Neural crest cell (in vitro differentiated cells): ENCODE measurements at regions not wholly inside any gene's neighbourhood (a gene's known extent, or its start where the extent isn't known, plus 50 kb on each side); places are given as distances from the start of the nearest gene placed in this dataset.

Experiments used
- DNase-seq: peaks from one replicate; pipeline ENCODE4 v3.0.0; 2021; ENCODE audit warnings: low read depth, mixed read lengths, low spot score
- H3K27ac Mint-ChIP-seq: one replicate; pipeline ENCODE4 v1.8.0; 2021; ENCODE audit warnings: mild to moderate bottlenecking, mixed read lengths; ENCODE audit not compliant: unreplicated experiment
- H3K27me3 Mint-ChIP-seq: 2 replicates; pipeline ENCODE4 v1.8.0; 2021; ENCODE audit warnings: low read depth, mild to moderate bottlenecking, mixed read lengths
- H3K36me3 Mint-ChIP-seq: 2 replicates; pipeline ENCODE4 v1.8.0; 2021; ENCODE audit warnings: low read depth, mild to moderate bottlenecking, mixed read lengths
- H3K4me1 Mint-ChIP-seq: 2 replicates; pipeline ENCODE4 v1.8.0; 2021; ENCODE audit warnings: mixed read lengths
- H3K4me3 Mint-ChIP-seq: one replicate; pipeline ENCODE4 v1.8.0; 2021; ENCODE audit warnings: mild to moderate bottlenecking, mixed read lengths
- H3K9me3 Mint-ChIP-seq: 2 replicates; pipeline ENCODE4 v1.8.0; 2021; ENCODE audit warnings: mixed read lengths
- TF ChIP-seq, protein P1 (sequence below): fragments of 200-600 bp; sonication (generic); conservative IDR thresholded peaks from 2 replicates; pipeline ENCODE4 v1.5.0; 2021; ENCODE audit warnings: antibody characterized with exemption, mild to moderate bottlenecking

DNA sequence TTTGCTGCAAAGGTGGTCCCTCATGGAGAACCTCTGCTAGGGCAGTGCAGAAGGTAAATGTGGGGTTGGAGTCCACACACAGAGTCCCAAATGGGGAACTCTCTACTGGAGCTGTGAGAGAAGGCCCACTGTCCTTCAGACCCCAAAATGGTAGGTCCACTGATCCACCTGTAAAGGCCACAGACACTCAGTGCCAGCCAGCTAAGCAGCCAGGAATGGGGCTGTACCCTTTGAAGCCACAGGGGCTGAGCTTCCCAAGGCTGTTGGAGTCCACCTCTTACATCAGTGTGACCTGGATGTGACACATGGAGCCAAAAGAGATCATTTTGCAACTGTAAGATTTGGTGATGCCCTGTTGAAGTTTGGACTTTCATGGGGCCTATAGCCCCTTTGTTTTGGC, 252.4 kb upstream of the GULP1 start:
- no peak overlapping the region for H3K4me3 Mint-ChIP-seq
- peaks cover 3% of the 10 kb centered on the region for H3K9me3 Mint-ChIP-seq
- TF ChIP-seq, protein P1, sequence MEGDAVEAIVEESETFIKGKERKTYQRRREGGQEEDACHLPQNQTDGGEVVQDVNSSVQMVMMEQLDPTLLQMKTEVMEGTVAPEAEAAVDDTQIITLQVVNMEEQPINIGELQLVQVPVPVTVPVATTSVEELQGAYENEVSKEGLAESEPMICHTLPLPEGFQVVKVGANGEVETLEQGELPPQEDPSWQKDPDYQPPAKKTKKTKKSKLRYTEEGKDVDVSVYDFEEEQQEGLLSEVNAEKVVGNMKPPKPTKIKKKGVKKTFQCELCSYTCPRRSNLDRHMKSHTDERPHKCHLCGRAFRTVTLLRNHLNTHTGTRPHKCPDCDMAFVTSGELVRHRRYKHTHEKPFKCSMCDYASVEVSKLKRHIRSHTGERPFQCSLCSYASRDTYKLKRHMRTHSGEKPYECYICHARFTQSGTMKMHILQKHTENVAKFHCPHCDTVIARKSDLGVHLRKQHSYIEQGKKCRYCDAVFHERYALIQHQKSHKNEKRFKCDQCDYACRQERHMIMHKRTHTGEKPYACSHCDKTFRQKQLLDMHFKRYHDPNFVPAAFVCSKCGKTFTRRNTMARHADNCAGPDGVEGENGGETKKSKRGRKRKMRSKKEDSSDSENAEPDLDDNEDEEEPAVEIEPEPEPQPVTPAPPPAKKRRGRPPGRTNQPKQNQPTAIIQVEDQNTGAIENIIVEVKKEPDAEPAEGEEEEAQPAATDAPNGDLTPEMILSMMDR = no peak
- H3K27me3 Mint-ChIP-seq = peaks cover 2% of the 10 kb centered on the region
- H3K27ac Mint-ChIP-seq = no peak overlapping the region
- DNase-seq = no peak
- no peaks in the 10 kb centered on the region for H3K36me3 Mint-ChIP-seq
- H3K4me1 Mint-ChIP-seq = no peaks in the 10 kb centered on the region

DNA sequence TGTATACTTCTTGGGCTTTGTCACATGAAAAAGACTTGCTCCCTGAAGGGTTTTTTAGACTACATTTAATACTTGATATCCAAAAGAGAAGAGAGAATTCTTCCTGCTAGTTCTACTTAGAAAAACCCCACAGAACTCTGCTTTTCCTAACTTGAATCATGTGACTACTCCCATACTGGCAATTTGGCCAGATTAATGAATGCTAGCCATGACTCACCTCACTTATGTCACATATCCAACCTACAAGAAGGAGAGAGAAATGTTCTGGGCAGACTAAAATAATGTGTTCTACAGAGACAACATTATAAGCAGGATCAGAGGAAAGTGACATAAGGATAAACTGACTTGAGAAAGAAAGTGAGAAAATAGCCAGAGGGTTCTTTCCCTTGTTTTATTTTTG, 249.3 kb upstream of the GULP1 start:
- Mint-ChIP-seq H3K4me3 (no peak overlapping the region), H3K9me3 (peaks cover 3% of the 10 kb centered on the region), H3K36me3 (no peaks in the 10 kb centered on the region), H3K27me3 (no peaks in the 10 kb centered on the region), H3K4me1 (no peaks in the 10 kb centered on the region), H3K27ac (no peak overlapping the region)
- no peak for DNase-seq
- TF ChIP-seq, protein P1 = no peak

GRCh38 chr2:188045016-188045415, 246.7 kb upstream of the GULP1 start:
- Mint-ChIP-seq H3K9me3 (peaks cover 3% of the 10 kb centered on the region), H3K27me3 (no peaks in the 10 kb centered on the region), H3K36me3 (no peaks in the 10 kb centered on the region), H3K4me1 (no peaks in the 10 kb centered on the region), H3K4me3 (no peak overlapping the region), H3K27ac (no peak overlapping the region)
- DNase-seq = no peak
- TF ChIP-seq, protein P1 = no peak

DNA sequence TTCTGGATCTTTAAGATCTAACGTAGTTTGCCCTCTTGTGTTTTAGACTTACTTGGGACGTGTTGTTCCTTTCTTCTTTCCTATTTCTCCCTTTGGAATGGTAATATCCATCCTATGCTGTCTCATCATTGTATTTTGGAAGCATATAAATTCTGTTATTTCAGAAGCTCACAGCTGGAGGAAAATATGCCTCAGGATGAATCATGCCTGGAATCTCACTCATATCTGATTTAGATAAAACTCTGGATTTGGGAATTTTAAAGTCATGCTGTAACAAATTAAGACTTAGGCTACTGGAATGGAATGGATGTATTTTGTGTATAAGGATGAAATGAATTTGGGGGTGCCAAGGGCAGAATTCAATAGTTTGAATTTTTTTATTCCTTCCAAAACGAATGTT, 245.2 kb upstream of the GULP1 start:
- Mint-ChIP-seq H3K27ac (no peak overlapping the region), H3K4me3 (no peak overlapping the region), H3K36me3 (no peaks in the 10 kb centered on the region), H3K4me1 (no peaks in the 10 kb centered on the region), H3K9me3 (peaks cover 3% of the 10 kb centered on the region), H3K27me3 (no peaks in the 10 kb centered on the region)
- DNase-seq = no peak
- TF ChIP-seq, protein P1 = no peak

- H3K27me3 Mint-ChIP-seq = no peaks in the 10 kb centered on the region
- H3K9me3 Mint-ChIP-seq = peaks cover 3% of the 10 kb centered on the region
- TF ChIP-seq, protein P1 = no peak
- no peaks in the 10 kb centered on the region for H3K36me3 Mint-ChIP-seq
- H3K4me3 Mint-ChIP-seq = no peak overlapping the region
- DNase-seq = no peak
- no peaks in the 10 kb centered on the region for H3K4me1 Mint-ChIP-seq
- H3K27ac Mint-ChIP-seq = no peak overlapping the region
These were observed 243.9 kb upstream of the GULP1 start for GRCh38 chr2:188047735-188048134.

- no peaks in the 10 kb centered on the region for H3K4me1 Mint-ChIP-seq
- no peaks in the 10 kb centered on the region for H3K36me3 Mint-ChIP-seq
- H3K27me3 Mint-ChIP-seq = no peaks in the 10 kb centered on the region
- no peak for DNase-seq
- no peaks in the 10 kb centered on the region for H3K9me3 Mint-ChIP-seq
- no peak overlapping the region for H3K27ac Mint-ChIP-seq
- H3K4me3 Mint-ChIP-seq = no peak overlapping the region
- TF ChIP-seq, protein P1 = no peak
These were observed 240.9 kb upstream of the GULP1 start for GRCh38 chr2:188050726-188051125.
